HEK293 (cell line): ENCODE measurements at regions not wholly inside any gene's neighbourhood (a gene's known extent, or its start where the extent isn't known, plus 50 kb on each side); places are given as distances from the start of the nearest gene placed in this dataset.

ENCODE experiments used
- CTCF ChIP-seq: fragments of 450-650 bp; formaldehyde crosslinking; IDR thresholded peaks from 2 replicates; pipeline ENCODE4 v1.5.1; 2016; ENCODE audit warnings: missing biosample characterization, missing genetic modification characterization
- PATZ1 ChIP-seq: fragments of 450-650 bp; formaldehyde crosslinking; IDR thresholded peaks from 2 replicates; pipeline ENCODE4 v1.5.1; 2016; ENCODE audit warnings: missing biosample characterization, missing genetic modification characterization
- ZNF350 ChIP-seq: fragments of 450-650 bp; formaldehyde crosslinking; IDR thresholded peaks from 2 replicates; pipeline ENCODE4 v1.5.0; 2017; ENCODE audit warnings: missing biosample characterization, mild to moderate bottlenecking, missing genetic modification characterization
- ZNF544 ChIP-seq: fragments of 450-650 bp; formaldehyde crosslinking; IDR thresholded peaks from 2 replicates; pipeline ENCODE4 v1.5.0; 2017; ENCODE audit warnings: missing biosample characterization, missing genetic modification characterization

- TF ChIP-seq PATZ1 (tag by site-specific recombination) (no peak), CTCF (tag by site-specific recombination) (no peak), ZNF350 (tag by site-specific recombination) (no peak), ZNF544 (tag by site-specific recombination) (no peak)
Measured at GRCh38 chr3:67318162-67318561, 320.1 kb downstream of the KBTBD8 start.
